ENCODE measurements at regions not wholly inside any gene's neighbourhood (a gene's known extent, or its start where the extent isn't known, plus 50 kb on each side); places are given as distances from the start of the nearest gene placed in this dataset.

- Mint-ChIP-seq H3K27ac (no peak overlapping the region), H3K36me3 (no peaks in the 10 kb centered on the region), H3K4me3 (no peak overlapping the region), H3K27me3 (ENCODE audit: low read depth) (no peaks in the 10 kb centered on the region), H3K9me3 (no peaks in the 10 kb centered on the region), H3K4me1 (no peaks in the 10 kb centered on the region)
- POLR2A ChIA-PET = no interaction called here
- ATAC-seq (no peak), DNase-seq (ENCODE audit: low spot score) (no peak)
- no peak for TF ChIP-seq JUN (CRISPR knock-in tag; IDR thresholded peaks at IDR 0.05)
- no peak for TF ChIP-seq TEAD4 (CRISPR knock-in tag; IDR thresholded peaks at IDR 0.05)
- no peak for TF ChIP-seq ZNF138 (CRISPR knock-in tag; conservative IDR thresholded peaks at IDR 0.05)
- TF ChIP-seq NFATC4 (CRISPR knock-in tag; IDR thresholded peaks at IDR 0.05) = no peak
- no peak for TF ChIP-seq ELF4 (CRISPR knock-in tag; IDR thresholded peaks at IDR 0.05; ENCODE audit: low read depth)
- TF ChIP-seq FOXJ3 (CRISPR knock-in tag; IDR thresholded peaks at IDR 0.05; ENCODE audit: borderline replicate concordance) = no peak
- CTCF ChIA-PET = no interaction called here
These were observed 124.1 kb downstream of the SPCS3 start for GRCh38 chr4:176443646-176444409.

- H3K9me3 Mint-ChIP-seq = no peaks in the 10 kb centered on the region
- POLR2A ChIA-PET = no interaction called here
- H3K27me3 Mint-ChIP-seq (ENCODE audit: low read depth) = no peaks in the 10 kb centered on the region
- CTCF ChIA-PET = interaction anchor here (0.8 kb wide), 1 partner anchor 589 kb away, joined by 3 read pairs; no protein-coding TSS in a partner anchor
- no peak for ATAC-seq
- no peak for DNase-seq (ENCODE audit: low spot score)
- no peaks in the 10 kb centered on the region for H3K4me1 Mint-ChIP-seq
- H3K27ac Mint-ChIP-seq = no peak overlapping the region
- H3K36me3 Mint-ChIP-seq = no peaks in the 10 kb centered on the region
- no peak overlapping the region for H3K4me3 Mint-ChIP-seq
- TF ChIP-seq ERG (CRISPR knock-in tag; IDR thresholded peaks at IDR 0.05) (no peak), CDX4 (CRISPR knock-in tag; IDR thresholded peaks at IDR 0.05; ENCODE audit: borderline replicate concordance) (no peak), NR3C1 (CRISPR knock-in tag; conservative IDR thresholded peaks at IDR 0.05; ENCODE audit: low read depth) (no peak), NFYB (CRISPR knock-in tag; conservative IDR thresholded peaks at IDR 0.05; ENCODE audit: low read depth) (no peak), NFATC4 (CRISPR knock-in tag; IDR thresholded peaks at IDR 0.05) (no peak), ZSCAN18 (CRISPR knock-in tag; IDR thresholded peaks at IDR 0.05) (no peak), ATF2 (CRISPR knock-in tag; IDR thresholded peaks at IDR 0.05; ENCODE audit: borderline replicate concordance, low read depth) (no peak), E2F4 (CRISPR knock-in tag; IDR thresholded peaks at IDR 0.05; ENCODE audit: borderline replicate concordance, low read depth) (no peak), PRDM15 (CRISPR knock-in tag; IDR thresholded peaks at IDR 0.05) (no peak), TEAD1 (CRISPR knock-in tag; IDR thresholded peaks at IDR 0.05) (no peak), E2F1 (CRISPR knock-in tag; IDR thresholded peaks at IDR 0.05) (no peak), AR (CRISPR knock-in tag; IDR thresholded peaks at IDR 0.05) (no peak), JAZF1 (CRISPR knock-in tag; IDR thresholded peaks at IDR 0.05) (no peak), CREM (CRISPR knock-in tag; IDR thresholded peaks at IDR 0.05) (no peak), TCF7 (CRISPR knock-in tag; IDR thresholded peaks at IDR 0.05; ENCODE audit: low read depth) (no peak), ELF4 (CRISPR knock-in tag; IDR thresholded peaks at IDR 0.05; ENCODE audit: low read depth) (no peak)
These were observed 125.0 kb downstream of the SPCS3 start for GRCh38 chr4:176444741-176445140.
